PC-3 (cell line): ENCODE measurements at regions not wholly inside any gene's neighbourhood (a gene's known extent, or its start where the extent isn't known, plus 50 kb on each side); places are given as distances from the start of the nearest gene placed in this dataset.
A peak's percentile ranks its signal among the peaks of the same experiment; 100 is the strongest.

ENCODE experiments used
- ATAC-seq: fragments of 200-7000 bp; cut with Tn5 transposase; 2 replicates; pipeline ENCODE4 v1.9.1; 2020; ENCODE audit warnings: mild to moderate bottlenecking, moderate library complexity
- BruUV-seq: library from RNA; stranded (reverse); fragments of 400-500 nt; replicated peaks from 2 replicates; lab custom pipeline; 2021; lab: Mats Ljungman, UMichigan
- CTCF ChIA-PET: fragments of 300-600 bp; sonication (Branson Sonifier 250); formaldehyde crosslinking; loops from one replicate; lab custom pipeline; 2022; ENCODE audit warnings: antibody characterized with exemption; lab: Charles Lee
- POLR2A ChIA-PET: fragments of 300-600 bp; sonication (Branson Sonifier 250); formaldehyde crosslinking; loops from one replicate; lab custom pipeline; 2022; ENCODE audit warnings: antibody characterized with exemption; ENCODE audit not compliant: unreplicated experiment; lab: Charles Lee
- DNase-seq: peaks from one replicate; pipeline ENCODE4 v3.0.0-alpha.2; 2015
- H2AFZ ChIP-seq: fragments of 300-600 bp; sonication (generic); 2 replicates; pipeline ENCODE4 v1.6.0; 2016; ENCODE audit warnings: antibody characterized with exemption, low read length
- H3F3A ChIP-seq: fragments of 300-600 bp; sonication (generic); one replicate; pipeline ENCODE4 v1.6.0; 2017; ENCODE audit warnings: antibody characterized with exemption, low read length, control low read depth, mild to moderate bottlenecking; ENCODE audit not compliant: unreplicated experiment
- H3K27ac ChIP-seq: fragments of 300-600 bp; sonication (generic); 2 replicates; pipeline ENCODE4 v1.5.1; 2016; ENCODE audit warnings: mild to moderate bottlenecking, low read length
- H3K27me3 ChIP-seq: fragments of 300-600 bp; sonication (generic); 2 replicates; pipeline ENCODE4 v1.6.1; 2016; ENCODE audit warnings: low read length, mixed read lengths
- H3K36me3 ChIP-seq: fragments of 300-600 bp; sonication (generic); 2 replicates; pipeline ENCODE4 v1.6.1; 2016; ENCODE audit warnings: low read depth, mixed run types, low read length, mixed read lengths
- H3K4me1 ChIP-seq: fragments of 300-600 bp; sonication (generic); 2 replicates; pipeline ENCODE4 v1.5.1; 2016; ENCODE audit warnings: low read length; ENCODE audit not compliant: insufficient read depth
- H3K4me2 ChIP-seq: fragments of 300-600 bp; sonication (generic); 2 replicates; pipeline ENCODE4 v1.6.0; 2016; ENCODE audit warnings: low read length
- H3K4me3 ChIP-seq: fragments of 300-600 bp; sonication (generic); 2 replicates; pipeline ENCODE4 v1.5.1; 2016; ENCODE audit warnings: mild to moderate bottlenecking, low read length, mixed read lengths
- H3K79me2 ChIP-seq: fragments of 300-600 bp; sonication (generic); 2 replicates; pipeline ENCODE4 v1.6.1; 2017; ENCODE audit warnings: low read length, mixed read lengths
- H3K9ac ChIP-seq: fragments of 300-600 bp; sonication (generic); 2 replicates; pipeline ENCODE4 v1.6.0; 2016; ENCODE audit warnings: mild to moderate bottlenecking, low read length
- H3K9me2 ChIP-seq: fragments of 300-600 bp; sonication (generic); replicated peaks from 2 replicates; pipeline ENCODE4 v1.6.1; 2016; ENCODE audit warnings: mixed run types, low read length, mixed read lengths
- H3K9me3 ChIP-seq: fragments of 300-600 bp; sonication (generic); 2 replicates; pipeline ENCODE4 v1.6.1; 2016; ENCODE audit warnings: low read length, mixed read lengths
- H4K20me1 ChIP-seq: fragments of 300-600 bp; sonication (generic); 2 replicates; pipeline ENCODE4 v1.6.1; 2016; ENCODE audit warnings: low read length, mixed read lengths
- CTCF ChIP-seq: fragments of 300-600 bp; sonication (generic); conservative IDR thresholded peaks from 2 replicates; pipeline ENCODE4 v1.5.1; 2017; ENCODE audit warnings: antibody characterized with exemption, low read depth, mild to moderate bottlenecking, low read length
- EZH2 ChIP-seq: fragments of 300-600 bp; sonication (generic); IDR thresholded peaks from one replicate; pipeline ENCODE4 v1.6.1; 2017; ENCODE audit warnings: antibody characterized with exemption, mild to moderate bottlenecking, low read length; ENCODE audit not compliant: unreplicated experiment
- EZH2phosphoT487 ChIP-seq: fragments of 300-600 bp; sonication (generic); IDR thresholded peaks from 2 replicates; pipeline ENCODE4 v1.6.1; 2018; ENCODE audit warnings: mild to moderate bottlenecking, antibody characterized with exemption, low read length, borderline replicate concordance
- intact Hi-C: fragments of 100-400 bp; cut with micrococcal nuclease; formaldehyde crosslinking; loops from 2 replicates; pipeline ENCODE4 v1.9.0; 2023

DNA sequence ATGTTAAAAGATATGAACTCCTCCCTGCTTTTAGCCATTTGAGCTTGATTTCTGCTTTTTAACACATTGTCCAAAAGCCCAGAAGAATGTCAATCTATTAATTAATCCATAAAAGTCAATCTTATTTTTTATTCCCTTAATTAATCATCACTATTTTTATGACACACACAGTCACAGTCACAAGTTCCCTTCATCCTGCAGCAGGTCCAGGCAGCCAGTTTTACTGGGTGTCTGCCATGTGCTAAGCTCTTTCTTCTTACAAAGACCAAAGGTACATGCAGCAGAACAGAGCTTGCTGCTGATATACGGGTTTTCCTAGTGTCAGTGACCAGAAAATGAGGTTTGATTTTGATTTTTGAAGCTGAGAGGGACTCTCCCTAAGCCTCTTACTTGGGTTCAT is 53.3 kb upstream of the SLC22A23 start:
- no peaks in the 10 kb centered on the region for H3F3A ChIP-seq
- no peaks in the 10 kb centered on the region for H4K20me1 ChIP-seq
- H3K36me3 ChIP-seq = no peaks in the 10 kb centered on the region
- no peak overlapping the region for H2AFZ ChIP-seq
- POLR2A ChIA-PET = no interaction called here
- H3K9me2 ChIP-seq = no peaks in the 10 kb centered on the region
- no peak for ATAC-seq
- TF ChIP-seq EZH2phosphoT487 (no peak), CTCF (no peak), EZH2 (no peak)
- H3K9me3 ChIP-seq = no peaks in the 10 kb centered on the region
- no peak for DNase-seq
- H3K4me2 ChIP-seq = no peak overlapping the region
- CTCF ChIA-PET = interaction anchor here (0.6 kb wide), 2 partner anchors 37 to 230 kb away, joined by 3 to 4 read pairs; no protein-coding TSS in a partner anchor
- H3K4me1 ChIP-seq = peaks cover 12% of the 10 kb centered on the region
- no peak overlapping the region for H3K27ac ChIP-seq
- no peaks in the 10 kb centered on the region for H3K79me2 ChIP-seq
- intact Hi-C loops = no loop called here
- no TSS peak for BruUV-seq
- no peak overlapping the region for H3K4me3 ChIP-seq
- no peak overlapping the region for H3K9ac ChIP-seq
- H3K27me3 ChIP-seq = no peaks in the 10 kb centered on the region

- Histone ChIP-seq H3K27ac (no peak overlapping the region), H3K4me3 (no peak overlapping the region), H3K9me3 (no peaks in the 10 kb centered on the region), H4K20me1 (no peaks in the 10 kb centered on the region), H3K9me2 (no peaks in the 10 kb centered on the region), H3F3A (no peaks in the 10 kb centered on the region), H3K36me3 (no peaks in the 10 kb centered on the region), H3K79me2 (no peaks in the 10 kb centered on the region), H3K4me2 (no peak overlapping the region), H3K9ac (no peak overlapping the region), H2AFZ (no peak overlapping the region), H3K4me1 (peaks cover 12% of the 10 kb centered on the region), H3K27me3 (no peaks in the 10 kb centered on the region)
- TF ChIP-seq EZH2 = no peak
- intact Hi-C loops = no loop called here
- BruUV-seq = no TSS peak
- CTCF ChIA-PET = interaction anchor here (0.6 kb wide), 1 partner anchor 230 kb away, joined by 4 read pairs; no protein-coding TSS in a partner anchor
- POLR2A ChIA-PET = no interaction called here
- ATAC-seq = no peak
- peak; percentile 44 for DNase-seq
Measured at GRCh38 chr6:3509336-3509735, 52.5 kb upstream of the SLC22A23 start.

- H3K9me2 ChIP-seq = no peaks in the 10 kb centered on the region
- no peak overlapping the region for H2AFZ ChIP-seq
- H3K79me2 ChIP-seq = no peaks in the 10 kb centered on the region
- no peaks in the 10 kb centered on the region for H3K9me3 ChIP-seq
- CTCF ChIA-PET = no interaction called here
- no TSS peak for BruUV-seq
- no peak overlapping the region for H3K4me3 ChIP-seq
- TF ChIP-seq CTCF (no peak), EZH2phosphoT487 (no peak)
- intact Hi-C loops = no loop called here
- DNase-seq (peak; percentile 20), ATAC-seq (peak; percentile 35; the same call in 1 of the 2 replicates)
- no peak overlapping the region for H3K27ac ChIP-seq
- no peak overlapping the region for H3K9ac ChIP-seq
- no peaks in the 10 kb centered on the region for H3K27me3 ChIP-seq
- H3K4me1 ChIP-seq = peaks cover 9% of the 10 kb centered on the region
- POLR2A ChIA-PET = no interaction called here
- H3K36me3 ChIP-seq = no peaks in the 10 kb centered on the region
- H3K4me2 ChIP-seq = no peak overlapping the region
- no peaks in the 10 kb centered on the region for H4K20me1 ChIP-seq
- H3F3A ChIP-seq = no peaks in the 10 kb centered on the region
Measured at GRCh38 chr6:3506751-3507383, 50.0 kb upstream of the SLC22A23 start.
